MM.1S (cell line): ENCODE measurements at regions not wholly inside any gene's neighbourhood (a gene's known extent, or its start where the extent isn't known, plus 50 kb on each side); places are given as distances from the start of the nearest gene placed in this dataset.

ENCODE experiments used
- DNase-seq: peaks from one replicate; pipeline ENCODE4 v3.0.0-alpha.2; 2015
- H2AFZ ChIP-seq: fragments of 300-600 bp; sonication (generic); 2 replicates; pipeline ENCODE4 v1.6.0; 2016; ENCODE audit warnings: antibody characterized with exemption, low read length
- H3F3A ChIP-seq: fragments of 300-600 bp; sonication (generic); 2 replicates; pipeline ENCODE4 v1.6.1; 2016; ENCODE audit warnings: mild to moderate bottlenecking, antibody characterized with exemption, low read length, moderate library complexity, mixed read lengths; ENCODE audit not compliant: insufficient read depth
- H3K27ac ChIP-seq: fragments of 300-600 bp; sonication (generic); 2 replicates; pipeline ENCODE4 v1.5.1; 2016; ENCODE audit warnings: mild to moderate bottlenecking, low read length
- H3K27me3 ChIP-seq: fragments of 300-600 bp; sonication (generic); replicated peaks from 2 replicates; pipeline ENCODE4 v1.6.0; 2016; ENCODE audit warnings: low read length; ENCODE audit not compliant: insufficient read depth
- H3K36me3 ChIP-seq: fragments of 300-600 bp; sonication (generic); replicated peaks from 2 replicates; pipeline ENCODE4 v1.6.1; 2016; ENCODE audit warnings: mild to moderate bottlenecking, low read length, mixed read lengths; ENCODE audit not compliant: insufficient read depth
- H3K4me1 ChIP-seq: fragments of 300-600 bp; sonication (generic); 2 replicates; pipeline ENCODE4 v1.6.1; 2016; ENCODE audit warnings: low read length, mixed read lengths
- H3K4me2 ChIP-seq: fragments of 300-600 bp; sonication (generic); 2 replicates; pipeline ENCODE4 v1.6.0; 2016; ENCODE audit warnings: low read depth, low read length
- H3K4me3 ChIP-seq: fragments of 300-600 bp; sonication (generic); 2 replicates; pipeline ENCODE4 v1.5.1; 2016; ENCODE audit warnings: low read length, mixed read lengths
- H3K79me2 ChIP-seq: fragments of 300-600 bp; sonication (generic); 2 replicates; pipeline ENCODE4 v1.6.1; 2016; ENCODE audit warnings: mixed run types, low read length, mixed read lengths
- H3K9ac ChIP-seq: fragments of 300-600 bp; sonication (generic); 2 replicates; pipeline ENCODE4 v1.6.1; 2016; ENCODE audit warnings: low read length, mixed read lengths
- H3K9me2 ChIP-seq: fragments of 300-600 bp; sonication (generic); replicated peaks from 2 replicates; pipeline ENCODE4 v1.6.1; 2016; ENCODE audit warnings: mild to moderate bottlenecking, low read length, mixed read lengths; ENCODE audit not compliant: insufficient read depth
- H3K9me3 ChIP-seq: fragments of 300-600 bp; sonication (generic); replicated peaks from 2 replicates; pipeline ENCODE4 v1.6.1; 2016; ENCODE audit warnings: mild to moderate bottlenecking, low read length, mixed read lengths; ENCODE audit not compliant: insufficient read depth
- H4K20me1 ChIP-seq: fragments of 300-600 bp; sonication (generic); 2 replicates; pipeline ENCODE4 v1.6.1; 2016; ENCODE audit warnings: mild to moderate bottlenecking, low read length, moderate library complexity, mixed read lengths; ENCODE audit not compliant: insufficient read depth
- EZH2 ChIP-seq: fragments of 300-600 bp; sonication (generic); optimal IDR thresholded peaks from 2 replicates; pipeline ENCODE3; 2017; ENCODE audit warnings: low read depth, mild to moderate bottlenecking, antibody characterized with exemption, low read length, mixed read lengths
- EZH2phosphoT487 ChIP-seq: fragments of 300-600 bp; sonication (generic); IDR thresholded peaks from 2 replicates; pipeline ENCODE4 v1.6.1; 2018; ENCODE audit warnings: antibody characterized with exemption, low read length
- TF ChIP-seq, protein P1 (sequence below): fragments of 300-600 bp; sonication (generic); IDR thresholded peaks from 2 replicates; pipeline ENCODE4 v1.5.1; 2016; ENCODE audit warnings: antibody characterized with exemption, low read length, mixed read lengths

DNA sequence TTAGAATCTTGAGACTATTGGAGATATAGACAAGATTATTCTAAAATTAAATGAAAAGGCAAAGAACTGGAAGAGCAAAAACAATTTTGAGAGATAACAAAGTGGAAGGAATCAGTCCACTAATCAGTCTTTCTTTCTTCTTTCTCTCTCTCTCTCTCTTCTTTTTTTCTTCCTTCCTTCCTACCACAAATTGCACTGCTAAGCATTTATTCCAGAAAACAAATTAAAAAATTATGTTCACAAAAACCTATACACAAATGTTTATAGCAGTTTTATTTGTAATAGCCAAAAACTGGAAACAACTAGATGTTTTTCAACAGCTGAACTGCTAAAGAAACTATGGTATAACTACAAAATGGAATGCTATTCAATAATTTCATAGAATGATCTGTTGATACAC is 291.9 kb upstream of the FTMT start:
- no peak overlapping the region for H3K4me2 ChIP-seq
- TF ChIP-seq EZH2 (no peak), EZH2phosphoT487 (no peak)
- TF ChIP-seq, protein P1, sequence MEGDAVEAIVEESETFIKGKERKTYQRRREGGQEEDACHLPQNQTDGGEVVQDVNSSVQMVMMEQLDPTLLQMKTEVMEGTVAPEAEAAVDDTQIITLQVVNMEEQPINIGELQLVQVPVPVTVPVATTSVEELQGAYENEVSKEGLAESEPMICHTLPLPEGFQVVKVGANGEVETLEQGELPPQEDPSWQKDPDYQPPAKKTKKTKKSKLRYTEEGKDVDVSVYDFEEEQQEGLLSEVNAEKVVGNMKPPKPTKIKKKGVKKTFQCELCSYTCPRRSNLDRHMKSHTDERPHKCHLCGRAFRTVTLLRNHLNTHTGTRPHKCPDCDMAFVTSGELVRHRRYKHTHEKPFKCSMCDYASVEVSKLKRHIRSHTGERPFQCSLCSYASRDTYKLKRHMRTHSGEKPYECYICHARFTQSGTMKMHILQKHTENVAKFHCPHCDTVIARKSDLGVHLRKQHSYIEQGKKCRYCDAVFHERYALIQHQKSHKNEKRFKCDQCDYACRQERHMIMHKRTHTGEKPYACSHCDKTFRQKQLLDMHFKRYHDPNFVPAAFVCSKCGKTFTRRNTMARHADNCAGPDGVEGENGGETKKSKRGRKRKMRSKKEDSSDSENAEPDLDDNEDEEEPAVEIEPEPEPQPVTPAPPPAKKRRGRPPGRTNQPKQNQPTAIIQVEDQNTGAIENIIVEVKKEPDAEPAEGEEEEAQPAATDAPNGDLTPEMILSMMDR = no peak

DNA sequence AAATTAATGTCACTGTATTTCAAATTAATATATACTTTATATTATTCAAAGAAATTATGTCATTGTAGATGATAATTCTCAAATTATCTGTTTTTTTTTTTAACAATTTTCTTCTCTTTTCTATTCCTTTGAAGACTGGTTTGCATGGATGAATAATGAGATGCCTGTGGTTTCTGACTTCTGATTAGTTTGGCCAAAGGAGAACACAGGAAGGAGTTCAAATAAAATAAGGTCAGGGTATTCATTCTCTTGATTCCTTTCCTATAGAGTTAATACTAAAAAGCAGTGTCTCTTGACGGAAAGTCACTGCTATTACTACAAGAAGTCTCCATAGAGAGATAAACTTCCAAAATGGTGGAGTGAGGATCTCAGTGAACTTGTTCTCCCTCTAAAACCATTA is 279.6 kb upstream of the FTMT start:
- no peak overlapping the region for H3K9ac ChIP-seq
- no peak for TF ChIP-seq EZH2
- TF ChIP-seq, protein P1 = no peak
- TF ChIP-seq EZH2phosphoT487 = no peak
- H3K79me2 ChIP-seq = no peaks in the 10 kb centered on the region
- H3K4me1 ChIP-seq = no peaks in the 10 kb centered on the region
- H3K4me2 ChIP-seq = no peak overlapping the region
- no peaks in the 10 kb centered on the region for H3K27me3 ChIP-seq
- H3K36me3 ChIP-seq = no peaks in the 10 kb centered on the region
- no peak for DNase-seq
- no peaks in the 10 kb centered on the region for H4K20me1 ChIP-seq
- no peaks in the 10 kb centered on the region for H3K9me2 ChIP-seq
- no peaks in the 10 kb centered on the region for H3F3A ChIP-seq
- no peaks in the 10 kb centered on the region for H3K9me3 ChIP-seq
- H3K4me3 ChIP-seq = no peak overlapping the region
- no peak overlapping the region for H3K27ac ChIP-seq
- no peak overlapping the region for H2AFZ ChIP-seq

More for the DNA sequence above, 291.9 kb upstream of the FTMT start:
- DNase-seq = no peak
- H3F3A ChIP-seq = no peaks in the 10 kb centered on the region
- no peaks in the 10 kb centered on the region for H4K20me1 ChIP-seq
- no peaks in the 10 kb centered on the region for H3K9me2 ChIP-seq
- H3K27ac ChIP-seq = no peak overlapping the region
- H3K27me3 ChIP-seq = no peaks in the 10 kb centered on the region
- H3K79me2 ChIP-seq = no peaks in the 10 kb centered on the region
- H3K9me3 ChIP-seq = no peaks in the 10 kb centered on the region
- H3K36me3 ChIP-seq = no peaks in the 10 kb centered on the region
- no peaks in the 10 kb centered on the region for H3K4me1 ChIP-seq
- H2AFZ ChIP-seq = no peak overlapping the region
- no peak overlapping the region for H3K4me3 ChIP-seq
- no peak overlapping the region for H3K9ac ChIP-seq

DNA sequence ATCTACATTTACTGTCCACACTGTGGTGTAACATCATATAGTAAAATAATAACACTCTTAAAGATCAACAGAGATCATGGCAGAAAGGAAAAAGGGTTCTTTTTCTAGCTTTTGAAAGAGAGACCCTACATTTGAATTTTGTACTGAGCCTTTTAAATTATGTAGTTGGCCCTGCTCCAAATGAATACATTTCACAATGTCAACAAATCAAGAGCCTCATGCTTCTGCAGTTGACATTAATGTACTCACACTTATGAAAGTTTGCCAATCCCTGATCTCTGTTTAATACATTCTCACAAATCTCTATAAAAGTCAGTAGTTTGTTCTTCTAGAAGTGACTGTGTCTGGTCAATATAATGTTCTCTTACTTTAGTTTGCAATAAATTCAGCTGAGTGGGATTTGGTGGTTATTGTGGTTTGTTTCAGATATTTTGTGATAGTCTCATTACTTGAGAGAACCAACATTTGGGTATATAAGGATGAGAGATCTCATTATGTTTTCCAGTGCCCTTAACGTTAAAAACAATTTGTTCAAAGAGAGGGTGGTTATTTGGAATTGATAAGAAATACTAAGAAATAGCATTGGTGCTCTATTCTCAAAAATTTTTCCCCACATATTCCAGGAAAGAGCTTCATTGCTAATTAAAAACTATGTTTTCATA is 277.8 kb upstream of the FTMT start:
- Histone ChIP-seq H3K27me3 (no peaks in the 10 kb centered on the region), H3K4me3 (no peak overlapping the region), H3K9me2 (no peaks in the 10 kb centered on the region), H3K36me3 (no peaks in the 10 kb centered on the region), H3K9me3 (no peaks in the 10 kb centered on the region), H2AFZ (no peak overlapping the region), H3K4me2 (no peak overlapping the region), H3K27ac (no peak overlapping the region), H4K20me1 (no peaks in the 10 kb centered on the region), H3K79me2 (no peaks in the 10 kb centered on the region), H3K9ac (no peak overlapping the region), H3F3A (no peaks in the 10 kb centered on the region), H3K4me1 (no peaks in the 10 kb centered on the region)
- DNase-seq = no peak
- TF ChIP-seq EZH2phosphoT487 = no peak
- no peak for TF ChIP-seq EZH2
- TF ChIP-seq, protein P1 = no peak
